Immature natural killer cell (primary cell): ENCODE measurements at regions not wholly inside any gene's neighbourhood (a gene's known extent, or its start where the extent isn't known, plus 50 kb on each side); places are given as distances from the start of the nearest gene placed in this dataset.
"Not testable (repeated sequence)": the region's sequence is repeated elsewhere in the genome, so short reads cannot be mapped to it uniquely, and the experiment has no call there.

Experiments
- DNase-seq, 3 donors: peaks; one replicate each; pipeline ENCODE4 v3.0.0; 2022; ENCODE audit warnings: mixed read lengths in 1 of 3
- H3K27ac Mint-ChIP-seq, 6 donors: one replicate each; pipeline ENCODE4 v1.8.0; 2020; ENCODE audit warnings: mixed read lengths in 6 of 6, mild to moderate bottlenecking in 5 of 6, inconsistent platforms in 4 of 6, moderate library complexity in 3 of 6
- H3K27me3 Mint-ChIP-seq, 3 donors: one replicate each; pipeline ENCODE4 v1.8.0; 2020 to 2021; ENCODE audit warnings: low read depth in 3 of 3, mild to moderate bottlenecking in 3 of 3, mixed read lengths in 3 of 3, moderate library complexity in 3 of 3, inconsistent platforms in 1 of 3
- H3K36me3 Mint-ChIP-seq, 3 donors: one replicate each; pipeline ENCODE4 v1.8.0; 2020; ENCODE audit warnings: mixed read lengths in 3 of 3, inconsistent platforms in 2 of 3, mild to moderate bottlenecking in 2 of 3
- H3K4me1 Mint-ChIP-seq, 2 donors: one replicate each; pipeline ENCODE4 v1.8.0; 2020; ENCODE audit warnings: inconsistent platforms in 2 of 2, mild to moderate bottlenecking in 2 of 2, mixed read lengths in 2 of 2, moderate library complexity in 1 of 2
- H3K4me3 Mint-ChIP-seq, 5 donors: one replicate each; pipeline ENCODE4 v1.8.0; 2020; ENCODE audit warnings: mild to moderate bottlenecking in 5 of 5, mixed read lengths in 5 of 5, inconsistent platforms in 3 of 5, moderate library complexity in 3 of 5
- H3K9me3 Mint-ChIP-seq, 6 donors: one replicate each; pipeline ENCODE4 v1.8.0; 2020; ENCODE audit warnings: mild to moderate bottlenecking in 6 of 6, mixed read lengths in 6 of 6, inconsistent platforms in 4 of 6, moderate library complexity in 3 of 6

DNA sequence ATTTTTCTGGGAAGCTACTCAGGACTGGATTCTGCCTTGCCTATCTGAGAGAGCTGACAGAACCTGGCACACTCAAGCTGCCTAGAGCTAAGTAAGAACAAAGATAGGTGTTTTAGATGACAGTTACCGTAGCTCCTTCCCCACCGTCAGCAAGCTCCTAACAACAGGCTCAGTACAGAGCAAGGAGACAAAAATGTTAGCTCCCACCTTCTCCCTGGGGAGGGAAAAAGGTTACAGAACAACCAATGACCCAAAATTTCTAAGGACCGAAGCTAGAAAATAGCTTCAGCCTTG lies 1058.2 kb upstream of the PCDH20 start:
- no peak overlapping the region for H3K4me3 Mint-ChIP-seq
- H3K36me3 Mint-ChIP-seq = no peaks in the 10 kb centered on the region
- DNase-seq = no peak
- peaks cover 12 to 54% (median 23%) of the 10 kb centered on the region in 6 donors for H3K9me3 Mint-ChIP-seq
- H3K27me3 Mint-ChIP-seq = peaks cover 0 to 3% (median 0%) of the 10 kb centered on the region in 3 donors
- no peak overlapping the region for H3K27ac Mint-ChIP-seq
- H3K4me1 Mint-ChIP-seq = no peaks in the 10 kb centered on the region

DNA sequence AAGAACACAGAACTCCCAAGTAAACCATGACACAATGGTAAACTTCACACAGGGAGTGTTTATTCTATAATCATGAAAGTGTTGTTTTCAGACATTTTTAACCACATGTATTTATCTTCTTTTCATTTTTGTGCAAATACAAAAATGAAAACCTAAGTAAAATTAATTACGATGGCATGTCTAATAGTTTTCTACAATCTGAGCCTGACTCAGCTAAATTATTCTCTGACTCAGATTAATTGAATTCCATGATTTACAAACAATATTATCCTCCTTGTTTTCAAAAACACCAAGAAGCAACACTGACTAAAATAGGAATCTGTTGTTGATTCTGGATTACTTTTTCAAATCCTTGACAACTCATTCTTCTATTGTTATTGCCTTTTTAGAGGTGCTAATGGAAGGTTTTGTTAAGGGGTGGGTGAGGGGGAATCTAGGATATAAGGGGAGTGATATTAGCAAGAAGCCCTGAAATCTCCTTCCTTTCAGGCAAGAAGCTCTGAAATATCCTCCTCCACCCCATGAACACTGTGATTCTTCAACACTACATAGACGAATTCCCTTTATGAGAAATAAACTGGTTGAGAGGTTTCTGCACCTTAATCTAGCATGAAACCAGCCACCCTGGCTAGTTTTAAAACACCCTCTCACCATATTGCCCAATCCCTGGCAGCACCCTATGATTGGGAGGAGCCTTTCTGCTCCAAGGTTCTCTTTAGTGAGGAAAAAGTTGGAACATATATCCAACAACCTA lies 1057.7 kb upstream of the PCDH20 start:
- Mint-ChIP-seq H3K27me3 (peaks cover 0 to 3% (median 0%) of the 10 kb centered on the region in 3 donors), H3K4me3 (no peak overlapping the region), H3K27ac (no peak overlapping the region), H3K4me1 (no peaks in the 10 kb centered on the region), H3K36me3 (no peaks in the 10 kb centered on the region), H3K9me3 (peaks cover 12 to 60% (median 23%) of the 10 kb centered on the region in 6 donors)
- DNase-seq = no peak

DNA sequence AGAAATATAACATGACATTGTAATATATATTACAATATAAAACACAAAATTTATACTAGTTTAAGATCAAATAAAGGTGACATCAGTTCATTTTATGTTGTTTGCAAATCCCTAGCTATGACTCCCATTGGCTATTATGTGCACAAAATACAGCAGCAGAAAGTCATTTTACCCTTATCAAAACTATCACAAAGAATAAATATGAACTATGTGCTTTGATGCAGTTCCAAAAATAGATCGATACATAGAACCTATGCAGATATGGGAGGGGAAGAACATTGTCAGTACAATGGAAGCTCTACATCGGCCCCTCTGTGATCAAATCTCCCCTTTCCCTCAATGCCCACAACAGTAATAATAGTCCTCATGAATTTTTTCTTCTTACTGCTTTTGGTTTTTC lies 1038.1 kb upstream of the PCDH20 start:
- Mint-ChIP-seq H3K27me3 (peaks cover 0 to 2% (median under 1%) of the 10 kb centered on the region in 3 donors), H3K27ac (no peak overlapping the region), H3K9me3 (peaks cover 3 to 16% (median 10%) of the 10 kb centered on the region in 6 donors), H3K36me3 (no peaks in the 10 kb centered on the region), H3K4me1 (no peaks in the 10 kb centered on the region), H3K4me3 (no peak overlapping the region)
- no peak for DNase-seq

DNA sequence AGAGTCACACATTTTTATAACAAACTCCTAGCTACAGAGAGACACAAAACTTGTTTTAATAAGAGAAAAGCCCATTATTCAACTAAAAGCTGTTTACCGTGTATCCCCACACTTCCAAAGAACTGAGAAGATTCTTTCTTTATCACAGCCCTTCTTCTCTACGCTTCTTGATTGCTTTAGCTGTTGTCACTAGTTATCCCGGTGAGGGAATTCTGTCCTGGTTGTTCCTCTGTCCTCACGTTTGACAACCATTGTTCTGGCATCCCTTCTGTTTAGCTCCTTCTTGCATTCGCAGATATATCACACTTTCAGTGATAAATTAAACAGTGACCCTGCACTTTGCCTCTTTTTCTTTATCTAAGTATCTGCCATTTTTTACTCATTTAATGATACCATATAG lies 1035.1 kb upstream of the PCDH20 start:
- Mint-ChIP-seq H3K4me3 (no peak overlapping the region), H3K9me3 (peaks cover 3 to 21% (median 15%) of the 10 kb centered on the region in 6 donors), H3K4me1 (no peaks in the 10 kb centered on the region), H3K27ac (no peak overlapping the region), H3K27me3 (peaks cover 0 to 2% (median 0%) of the 10 kb centered on the region in 3 donors), H3K36me3 (no peaks in the 10 kb centered on the region)
- DNase-seq = no peak

DNA sequence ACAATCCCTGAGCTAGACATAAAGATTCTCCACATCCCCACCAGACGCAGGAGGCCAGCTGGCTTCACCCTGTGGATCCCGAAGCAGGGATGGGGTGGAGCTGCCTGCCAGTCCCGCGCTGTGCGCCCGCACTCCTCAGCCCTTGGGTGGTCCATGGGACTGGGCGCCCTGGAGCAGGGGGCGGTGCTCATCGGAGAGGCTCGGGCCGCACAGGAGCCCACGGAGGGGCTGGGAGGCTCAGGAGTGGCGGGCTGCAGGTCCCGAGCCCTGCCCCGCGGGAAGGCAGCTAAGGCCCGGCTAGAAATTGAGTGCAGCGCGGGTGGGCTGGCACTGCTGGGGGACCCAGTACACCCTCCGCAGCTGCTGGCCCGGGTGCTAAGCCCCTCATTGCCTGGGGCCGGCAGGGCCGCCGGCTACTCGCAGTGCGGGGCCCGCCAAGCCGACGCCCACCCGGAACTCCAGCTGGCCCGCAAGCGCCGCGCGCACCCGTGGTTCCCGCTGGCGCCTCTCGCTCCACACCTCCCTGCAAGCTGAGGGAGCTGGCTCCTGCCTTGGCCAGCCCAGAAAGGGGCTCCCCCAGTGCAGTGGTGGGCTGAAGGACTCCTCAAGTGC lies 1032.2 kb upstream of the PCDH20 start:
- not testable (repeated sequence) for H3K4me1 Mint-ChIP-seq

DNA sequence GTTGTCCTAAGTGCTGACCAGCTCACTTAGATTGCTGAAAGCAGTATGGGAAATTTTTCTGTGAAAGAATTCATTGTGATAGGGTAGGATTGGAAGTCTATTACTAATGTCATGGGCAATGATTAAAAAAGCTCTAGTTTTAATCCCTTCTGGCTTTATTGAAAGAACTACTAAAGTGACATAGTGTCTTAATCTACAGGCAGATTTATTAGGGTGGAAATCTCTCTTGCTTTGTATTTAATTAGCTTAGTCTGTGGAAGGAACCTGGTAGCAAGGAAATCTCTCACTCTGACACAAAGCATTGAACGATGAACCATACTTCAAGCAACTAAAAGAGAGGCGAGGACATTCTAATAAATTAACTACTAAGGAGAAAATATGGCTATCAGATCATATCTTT lies 1029.2 kb upstream of the PCDH20 start:
- Mint-ChIP-seq H3K9me3 (peaks cover 4 to 33% (median 20%) of the 10 kb centered on the region in 6 donors), H3K36me3 (peaks cover 0 to 4% (median 0%) of the 10 kb centered on the region in 3 donors), H3K27ac (no peak overlapping the region), H3K27me3 (no peaks in the 10 kb centered on the region), H3K4me1 (no peaks in the 10 kb centered on the region), H3K4me3 (no peak overlapping the region)
- no peak for DNase-seq

More for the DNA sequence above, 1032.2 kb upstream of the PCDH20 start:
- H3K27me3 Mint-ChIP-seq, H3K36me3 Mint-ChIP-seq, DNase-seq, H3K27ac Mint-ChIP-seq, H3K4me3 Mint-ChIP-seq: not testable (repeated sequence)
- peaks cover 4 to 25% (median 21%) of the 10 kb centered on the region in 6 donors for H3K9me3 Mint-ChIP-seq

DNA sequence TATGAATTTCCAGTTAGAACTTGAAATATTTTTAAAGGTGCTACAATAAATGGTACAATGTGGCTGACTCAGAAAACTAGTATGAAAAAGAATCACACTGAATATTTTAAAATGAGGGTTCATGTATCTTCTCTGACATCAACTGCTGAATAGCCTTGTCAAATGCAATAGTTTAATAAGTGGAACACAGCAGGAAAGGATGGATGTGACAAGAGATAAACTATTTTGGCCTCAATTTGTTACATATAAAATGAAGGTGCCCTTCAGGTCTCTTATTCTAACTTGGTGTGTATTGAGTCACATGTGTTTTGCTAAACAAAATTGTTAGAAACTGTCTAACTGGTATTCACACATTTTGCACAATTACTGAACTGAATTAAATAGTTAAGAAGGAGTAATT lies 1018.4 kb upstream of the PCDH20 start:
- no peak overlapping the region for H3K4me3 Mint-ChIP-seq
- DNase-seq = no peak
- no peaks in the 10 kb centered on the region for H3K36me3 Mint-ChIP-seq
- H3K27me3 Mint-ChIP-seq = peaks cover 0 to 2% (median 0%) of the 10 kb centered on the region in 3 donors
- no peak overlapping the region for H3K27ac Mint-ChIP-seq
- H3K9me3 Mint-ChIP-seq = peaks cover 5 to 30% (median 15%) of the 10 kb centered on the region in 6 donors
- H3K4me1 Mint-ChIP-seq = no peaks in the 10 kb centered on the region

GRCh38 chr13:62433660-62434059 lies 1018.0 kb upstream of the PCDH20 start:
- Mint-ChIP-seq H3K27ac (no peak overlapping the region), H3K9me3 (peaks cover 5 to 28% (median 13%) of the 10 kb centered on the region in 6 donors), H3K4me3 (no peak overlapping the region), H3K36me3 (no peaks in the 10 kb centered on the region), H3K4me1 (no peaks in the 10 kb centered on the region), H3K27me3 (peaks cover 0 to 2% (median 0%) of the 10 kb centered on the region in 3 donors)
- no peak for DNase-seq

GRCh38 chr13:62432906-62433305 lies 1017.3 kb upstream of the PCDH20 start:
- peaks cover 0 to 2% (median 0%) of the 10 kb centered on the region in 3 donors for H3K27me3 Mint-ChIP-seq
- H3K27ac Mint-ChIP-seq = no peak overlapping the region
- peaks cover 5 to 26% (median 12%) of the 10 kb centered on the region in 6 donors for H3K9me3 Mint-ChIP-seq
- no peaks in the 10 kb centered on the region for H3K4me1 Mint-ChIP-seq
- H3K4me3 Mint-ChIP-seq = no peak overlapping the region
- no peaks in the 10 kb centered on the region for H3K36me3 Mint-ChIP-seq
- no peak for DNase-seq

DNA sequence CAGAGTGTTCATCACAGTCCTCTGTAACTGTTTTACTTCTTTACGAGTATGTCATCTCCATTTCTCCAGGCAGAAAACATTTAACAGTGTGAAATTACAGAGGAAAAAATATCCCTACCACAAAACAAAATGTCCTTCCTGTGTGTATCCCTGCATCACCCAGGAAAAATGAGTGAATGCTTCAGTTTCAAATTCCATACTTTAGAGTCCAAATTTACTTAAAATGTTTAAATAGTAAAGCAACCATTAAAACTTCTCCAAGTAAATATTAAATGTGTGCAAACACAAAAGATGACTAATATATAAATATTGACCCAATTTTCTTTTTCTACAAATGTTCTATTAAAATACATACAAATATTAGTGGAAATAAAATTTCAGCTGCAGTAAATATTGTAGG lies 1016.6 kb upstream of the PCDH20 start:
- no peak overlapping the region for H3K4me3 Mint-ChIP-seq
- peaks cover 0 to 2% (median 0%) of the 10 kb centered on the region in 3 donors for H3K27me3 Mint-ChIP-seq
- peaks cover 1 to 28% (median 10%) of the 10 kb centered on the region in 6 donors for H3K9me3 Mint-ChIP-seq
- H3K4me1 Mint-ChIP-seq = no peaks in the 10 kb centered on the region
- H3K27ac Mint-ChIP-seq = no peak overlapping the region
- DNase-seq = no peak
- no peaks in the 10 kb centered on the region for H3K36me3 Mint-ChIP-seq

- H3K4me1 Mint-ChIP-seq = no peaks in the 10 kb centered on the region
- no peaks in the 10 kb centered on the region for H3K36me3 Mint-ChIP-seq
- no peak overlapping the region for H3K27ac Mint-ChIP-seq
- no peak overlapping the region for H3K4me3 Mint-ChIP-seq
- H3K27me3 Mint-ChIP-seq = peaks cover 0 to 2% (median 0%) of the 10 kb centered on the region in 3 donors
- peaks cover 0 to 31% (median 11%) of the 10 kb centered on the region in 6 donors for H3K9me3 Mint-ChIP-seq
- no peak for DNase-seq
These were observed 1016.2 kb upstream of the PCDH20 start for GRCh38 chr13:62431852-62432251.

GRCh38 chr13:62418872-62419271 lies 1003.2 kb upstream of the PCDH20 start:
- H3K36me3 Mint-ChIP-seq = no peaks in the 10 kb centered on the region

GRCh38 chr13:62418376-62418775 lies 1002.7 kb upstream of the PCDH20 start:
- Mint-ChIP-seq H3K36me3 (no peaks in the 10 kb centered on the region), H3K4me3 (no peak overlapping the region), H3K27me3 (no peaks in the 10 kb centered on the region), H3K4me1 (no peaks in the 10 kb centered on the region), H3K9me3 (peaks cover 5 to 20% (median 7%) of the 10 kb centered on the region in 6 donors), H3K27ac (no peak overlapping the region)
- DNase-seq = no peak

More at GRCh38 chr13:62418872-62419271, 1003.2 kb upstream of the PCDH20 start:
- DNase-seq = no peak
- H3K27me3 Mint-ChIP-seq = no peaks in the 10 kb centered on the region
- H3K27ac Mint-ChIP-seq = no peak overlapping the region
- no peak overlapping the region for H3K4me3 Mint-ChIP-seq
- no peaks in the 10 kb centered on the region for H3K4me1 Mint-ChIP-seq
- peaks cover 4 to 17% (median 6%) of the 10 kb centered on the region in 6 donors for H3K9me3 Mint-ChIP-seq

- DNase-seq = no peak
- peaks cover 0 to 2% (median 0%) of the 10 kb centered on the region in 3 donors for H3K36me3 Mint-ChIP-seq
- no peak overlapping the region for H3K4me3 Mint-ChIP-seq
- no peaks in the 10 kb centered on the region for H3K4me1 Mint-ChIP-seq
- H3K9me3 Mint-ChIP-seq = peaks cover 15 to 51% (median 32%) of the 10 kb centered on the region in 6 donors
- H3K27me3 Mint-ChIP-seq = peaks cover 0 to 3% (median 2%) of the 10 kb centered on the region in 3 donors
- H3K27ac Mint-ChIP-seq = no peak overlapping the region
These were observed 992.2 kb upstream of the PCDH20 start for GRCh38 chr13:62407871-62408270.
